CD4-positive, alpha-beta T cell (primary cell): ENCODE measurements at regions not wholly inside any gene's neighbourhood (a gene's known extent, or its start where the extent isn't known, plus 50 kb on each side); places are given as distances from the start of the nearest gene placed in this dataset.

Experiments used
- ATAC-seq: fragments of 200-7000 bp; cut with Tn5 transposase; one replicate; pipeline ENCODE4 v1.10.0; 2022; ENCODE audit warnings: mild to moderate bottlenecking; ENCODE audit not compliant: poor library complexity
- CTCF ChIA-PET: fragments of 350-600 bp; sonication (Branson Sonifier 250); formaldehyde crosslinking; loops from one replicate; lab custom pipeline; 2021; ENCODE audit warnings: antibody characterized with exemption, inconsistent platforms; lab: Charles Lee
- POLR2A ChIA-PET: fragments of 350-600 bp; sonication (Branson Sonifier 250); formaldehyde crosslinking; loops from one replicate; lab custom pipeline; 2021; ENCODE audit warnings: antibody characterized with exemption, inconsistent platforms; lab: Charles Lee
- DNase-seq, 14 experiments: peaks; one replicate each; pipeline ENCODE4 v3.0.0-alpha.2; 2013 to 2020; ENCODE audit warnings: mixed read lengths in 2 of 14
- H3K27ac ChIP-seq, 2 donors: one replicate each; pipeline versions ENCODE4 v1.5.1 to v1.7.0; 2013; ENCODE audit warnings: low read length in 2 of 2, low read depth in 1 of 2, mild to moderate bottlenecking in 1 of 2
- H3K27me3 ChIP-seq, 2 experiments: 1 replicate in 1 of 2; 2 replicates in 1 of 2; pipeline versions ENCODE4 v1.6.1 to v1.7.0; 2013; ENCODE audit warnings: low read length in 2 of 2, control low read depth in 1 of 2, mild to moderate bottlenecking in 1 of 2, moderate library complexity in 1 of 2; ENCODE audit not compliant: insufficient read depth in 2 of 2, control insufficient read depth in 1 of 2
- H3K36me3 ChIP-seq: one replicate; pipeline ENCODE4 v1.6.1; 2013; ENCODE audit warnings: low read length, control low read depth; ENCODE audit not compliant: insufficient read depth
- H3K4me1 ChIP-seq: one replicate; pipeline ENCODE4 v1.6.1; 2013; ENCODE audit warnings: low read length, control low read depth; ENCODE audit not compliant: insufficient read depth
- H3K4me3 ChIP-seq: one replicate; pipeline ENCODE4 v1.5.1; 2013; ENCODE audit warnings: mild to moderate bottlenecking, low read length, moderate library complexity
- H3K9me3 ChIP-seq, 2 experiments: 1 replicate in 1 of 2; 2 replicates in 1 of 2; pipeline versions ENCODE4 v1.6.1 to v1.7.0; 2013; ENCODE audit warnings: low read length in 2 of 2, mild to moderate bottlenecking in 2 of 2, control low read depth in 1 of 2, moderate library complexity in 1 of 2; ENCODE audit not compliant: control insufficient read depth in 1 of 2, insufficient read depth in 1 of 2
- H3K27ac Mint-ChIP-seq: one replicate; pipeline ENCODE4 v1.8.0; 2020; ENCODE audit warnings: mixed read lengths
- H3K27me3 Mint-ChIP-seq: one replicate; pipeline ENCODE4 v1.8.0; 2021; ENCODE audit warnings: mixed read lengths
- H3K36me3 Mint-ChIP-seq: one replicate; pipeline ENCODE4 v1.8.0; 2021; ENCODE audit warnings: low read depth, mixed read lengths
- H3K4me1 Mint-ChIP-seq: one replicate; pipeline ENCODE4 v1.8.0; 2021; ENCODE audit warnings: low read depth, mixed read lengths
- H3K4me3 Mint-ChIP-seq: one replicate; pipeline ENCODE4 v1.8.0; 2020; ENCODE audit warnings: mild to moderate bottlenecking, mixed read lengths
- H3K9me3 Mint-ChIP-seq: one replicate; pipeline ENCODE4 v1.8.0; 2020; ENCODE audit warnings: mixed read lengths
- intact Hi-C, 2 experiments: fragments of 100-400 bp; cut with DNase I in 1 of 2; cut with micrococcal nuclease in 1 of 2; formaldehyde crosslinking; loops; one replicate each; pipeline versions ENCODE4 v1.15.1 to v1.9.0; 2023 to 2025; cut with DNase I, micrococcal nuclease
- TF ChIP-seq, protein P1 (sequence below): fragments of 200-600 bp; IDR thresholded peaks from one replicate; pipeline ENCODE4 v1.8.0; 2022; ENCODE audit warnings: antibody characterized with exemption, mild to moderate bottlenecking

DNA sequence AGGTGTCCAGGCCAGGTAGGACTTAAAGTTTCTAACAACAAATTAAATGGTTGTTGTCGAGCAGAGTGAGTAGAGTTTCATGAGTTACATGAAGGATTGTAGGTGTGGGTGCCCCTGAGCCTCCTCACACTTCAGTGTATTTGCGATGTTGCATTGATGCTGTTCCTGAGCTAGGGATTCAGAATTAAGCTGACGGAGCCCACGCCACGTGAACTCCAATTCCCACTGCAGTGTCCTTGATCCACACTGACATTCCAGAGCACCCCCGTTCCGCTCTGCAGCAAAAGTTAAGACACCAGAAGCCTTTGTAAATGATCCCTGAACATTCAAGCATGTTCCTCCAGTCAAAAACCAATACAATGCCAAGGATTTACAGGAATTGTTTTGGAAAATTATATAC lies 78.8 kb upstream of the SEC61G start:
- Histone ChIP-seq H3K36me3 (no peaks in the 10 kb centered on the region), H3K27ac (no peak overlapping the region), H3K27me3 (no peaks in the 10 kb centered on the region), H3K4me1 (no peaks in the 10 kb centered on the region), H3K9me3 (peaks cover 0 to 16% of the 10 kb centered on the region in 2 experiments), H3K4me3 (no peak overlapping the region)
- TF ChIP-seq, protein P1, sequence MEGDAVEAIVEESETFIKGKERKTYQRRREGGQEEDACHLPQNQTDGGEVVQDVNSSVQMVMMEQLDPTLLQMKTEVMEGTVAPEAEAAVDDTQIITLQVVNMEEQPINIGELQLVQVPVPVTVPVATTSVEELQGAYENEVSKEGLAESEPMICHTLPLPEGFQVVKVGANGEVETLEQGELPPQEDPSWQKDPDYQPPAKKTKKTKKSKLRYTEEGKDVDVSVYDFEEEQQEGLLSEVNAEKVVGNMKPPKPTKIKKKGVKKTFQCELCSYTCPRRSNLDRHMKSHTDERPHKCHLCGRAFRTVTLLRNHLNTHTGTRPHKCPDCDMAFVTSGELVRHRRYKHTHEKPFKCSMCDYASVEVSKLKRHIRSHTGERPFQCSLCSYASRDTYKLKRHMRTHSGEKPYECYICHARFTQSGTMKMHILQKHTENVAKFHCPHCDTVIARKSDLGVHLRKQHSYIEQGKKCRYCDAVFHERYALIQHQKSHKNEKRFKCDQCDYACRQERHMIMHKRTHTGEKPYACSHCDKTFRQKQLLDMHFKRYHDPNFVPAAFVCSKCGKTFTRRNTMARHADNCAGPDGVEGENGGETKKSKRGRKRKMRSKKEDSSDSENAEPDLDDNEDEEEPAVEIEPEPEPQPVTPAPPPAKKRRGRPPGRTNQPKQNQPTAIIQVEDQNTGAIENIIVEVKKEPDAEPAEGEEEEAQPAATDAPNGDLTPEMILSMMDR = no peak
- ChIA-PET POLR2A (no interaction called here), CTCF (no interaction called here)
- no peak for DNase-seq
- Mint-ChIP-seq H3K4me3 (no peak overlapping the region), H3K9me3 (no peaks in the 10 kb centered on the region), H3K36me3 (no peaks in the 10 kb centered on the region), H3K27ac (no peak overlapping the region), H3K27me3 (peaks cover 10% of the 10 kb centered on the region), H3K4me1 (no peaks in the 10 kb centered on the region)
- intact Hi-C loops = no loop called here
- no peak for ATAC-seq

DNA sequence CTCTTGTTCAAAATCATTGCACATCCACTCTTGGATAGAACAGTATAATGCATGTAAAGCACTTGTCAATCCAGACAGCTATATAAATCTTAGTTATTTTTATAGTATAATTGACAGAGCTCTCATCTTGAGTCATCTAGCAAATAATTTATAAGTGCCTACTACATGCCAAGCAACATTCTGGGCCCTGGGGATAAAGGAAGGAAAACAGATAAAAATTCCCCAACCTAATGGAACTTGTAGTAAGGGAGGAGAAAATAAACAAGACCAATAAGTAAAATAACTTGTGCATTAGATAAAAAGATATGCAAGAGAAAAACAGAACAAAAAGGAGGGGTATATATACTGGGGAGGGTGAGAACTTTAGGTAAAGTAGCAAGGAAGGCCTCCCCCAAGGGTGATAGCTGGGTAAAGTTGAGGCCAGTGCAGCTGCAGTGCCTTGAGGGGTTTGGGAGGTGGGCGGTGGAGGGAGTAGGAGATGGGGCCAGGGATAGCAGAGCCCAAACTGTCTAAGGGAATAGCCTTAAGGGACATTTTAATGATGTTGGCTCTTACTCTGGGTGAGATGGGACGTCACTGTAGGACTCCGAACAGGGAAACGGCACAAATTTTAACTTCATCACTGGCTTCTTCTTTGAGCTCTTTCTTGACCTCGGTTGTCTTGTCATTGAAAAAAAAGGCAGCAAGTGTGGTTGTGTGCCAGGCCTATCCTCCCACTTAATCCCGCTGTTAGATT lies 79.3 kb upstream of the SEC61G start:
- ChIA-PET POLR2A (no interaction called here), CTCF (no interaction called here)
- intact Hi-C loops = no loop called here
- H3K4me3 Mint-ChIP-seq = no peak overlapping the region
- Histone ChIP-seq H3K27ac (no peak overlapping the region), H3K4me1 (no peaks in the 10 kb centered on the region), H3K36me3 (no peaks in the 10 kb centered on the region), H3K9me3 (peaks cover 0 to 10% of the 10 kb centered on the region in 2 experiments), H3K4me3 (no peak overlapping the region), H3K27me3 (no peaks in the 10 kb centered on the region)
- H3K27me3 Mint-ChIP-seq = peaks cover 10% of the 10 kb centered on the region
- TF ChIP-seq, protein P1 = no peak
- no peak for ATAC-seq
- H3K9me3 Mint-ChIP-seq = no peaks in the 10 kb centered on the region
- H3K27ac Mint-ChIP-seq = no peak overlapping the region
- no peaks in the 10 kb centered on the region for H3K4me1 Mint-ChIP-seq
- DNase-seq = no peak
- no peaks in the 10 kb centered on the region for H3K36me3 Mint-ChIP-seq

DNA sequence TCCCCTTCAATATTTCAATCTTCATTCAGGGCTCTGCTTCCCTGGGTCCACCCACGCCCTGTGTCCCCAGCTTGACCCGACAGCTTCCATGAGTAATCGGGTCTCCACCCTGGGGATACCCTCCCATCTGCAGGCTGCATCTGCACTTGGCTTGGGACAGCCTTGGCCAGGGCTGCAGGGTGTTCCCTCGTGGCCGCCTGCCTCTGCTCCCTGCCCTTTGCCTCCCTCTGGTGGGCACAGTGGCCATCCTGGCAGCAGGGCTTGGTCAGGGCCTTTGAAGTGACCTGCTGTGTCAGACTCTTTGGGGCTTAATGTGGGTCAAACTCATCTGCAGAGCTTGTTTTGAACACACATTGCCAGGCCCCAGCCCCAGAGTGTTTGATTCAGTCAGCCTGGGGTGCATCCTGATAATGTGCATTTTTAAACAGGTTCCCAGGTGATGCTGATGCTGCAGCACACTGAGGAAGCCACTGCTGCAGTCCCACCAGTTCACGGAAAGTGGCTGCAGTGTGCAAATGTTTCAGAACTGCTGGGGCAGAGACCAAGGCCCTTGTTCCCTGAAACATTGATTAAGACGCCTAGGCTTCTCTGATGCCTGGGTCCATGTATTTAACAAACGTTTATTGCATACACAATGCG lies 80.7 kb upstream of the SEC61G start:
- intact Hi-C loops = no loop called here
- ChIA-PET POLR2A (no interaction called here), CTCF (no interaction called here)
- Mint-ChIP-seq H3K27ac (no peak overlapping the region), H3K9me3 (no peaks in the 10 kb centered on the region), H3K27me3 (peaks cover 14% of the 10 kb centered on the region), H3K36me3 (no peaks in the 10 kb centered on the region), H3K4me1 (no peaks in the 10 kb centered on the region), H3K4me3 (no peak overlapping the region)
- no peaks in the 10 kb centered on the region for H3K36me3 ChIP-seq
- H3K9me3 ChIP-seq = no peaks in the 10 kb centered on the region
- H3K27me3 ChIP-seq = no peaks in the 10 kb centered on the region
- DNase-seq = peak in 2 of 14 experiments; percentile 22 to 23
- TF ChIP-seq, protein P1 = no peak
- ATAC-seq = no peak
- H3K4me3 ChIP-seq = no peak overlapping the region
- H3K4me1 ChIP-seq = no peaks in the 10 kb centered on the region
- H3K27ac ChIP-seq = no peak overlapping the region
